HUES64 (cell line): ENCODE measurements at regions not wholly inside any gene's neighbourhood (a gene's known extent, or its start where the extent isn't known, plus 50 kb on each side); places are given as distances from the start of the nearest gene placed in this dataset.

Experiments
- H3K27ac ChIP-seq: 2 replicates; pipeline ENCODE4 v1.7.0; 2013; ENCODE audit warnings: low read depth, low read length, inconsistent platforms
- H3K27me3 ChIP-seq: 2 replicates; pipeline ENCODE4 v1.6.1; 2013; ENCODE audit warnings: mild to moderate bottlenecking, low read length; ENCODE audit not compliant: insufficient read depth
- H3K36me3 ChIP-seq: 2 replicates; pipeline ENCODE4 v1.6.1; 2013; ENCODE audit warnings: mild to moderate bottlenecking, low read length; ENCODE audit not compliant: insufficient read depth
- H3K4me1 ChIP-seq: 2 replicates; pipeline ENCODE4 v1.6.1; 2013; ENCODE audit warnings: mild to moderate bottlenecking, low read length, moderate library complexity; ENCODE audit not compliant: insufficient read depth
- H3K4me3 ChIP-seq: 2 replicates; pipeline ENCODE4 v1.5.1; 2013; ENCODE audit warnings: mild to moderate bottlenecking, low read length, moderate library complexity
- H3K9ac ChIP-seq: 2 replicates; pipeline ENCODE4 v1.6.1; 2013; ENCODE audit warnings: mild to moderate bottlenecking, low read depth, low read length
- H3K9me3 ChIP-seq: 2 replicates; pipeline ENCODE4 v1.6.1; 2013; ENCODE audit warnings: low read depth, low read length; ENCODE audit not compliant: insufficient read depth
- WGBS: fragments of 150-250, 120-280 bp; methylation state at CpG from one replicate; pipeline ENCODE4 v1.1.7; 2013; ENCODE audit warnings: missing lambda C conversion rate; 5-methylcytosine and 5-hydroxymethylcytosine counted together

DNA sequence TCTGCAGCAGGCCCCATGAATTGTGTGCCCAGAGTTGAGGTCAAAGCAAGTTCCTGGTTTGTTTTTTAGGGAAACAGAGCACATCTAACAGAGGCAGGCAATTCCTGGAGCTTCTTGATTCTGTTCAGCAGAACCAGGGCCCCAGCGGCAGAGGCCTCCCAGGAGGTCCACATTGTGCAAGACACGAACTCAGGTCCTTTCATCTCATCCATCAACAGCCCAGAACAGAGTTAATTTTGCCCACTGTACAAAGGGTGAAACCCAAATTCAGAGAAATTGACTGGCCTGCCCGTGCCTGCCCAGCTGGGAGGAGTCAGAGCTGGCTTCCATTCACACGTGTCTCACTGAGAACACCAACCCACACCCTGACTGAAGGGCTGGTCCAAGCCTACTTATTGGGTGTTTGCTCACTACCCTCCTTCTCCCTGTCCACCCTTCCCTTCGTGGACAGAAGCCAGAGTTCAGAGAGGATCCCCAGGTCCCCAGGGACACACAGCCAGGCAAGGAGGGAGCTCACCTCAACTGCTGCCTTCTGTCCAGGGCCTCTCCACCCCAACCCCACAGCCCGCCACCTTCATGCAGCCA, 607.1 kb downstream of the TBC1D22A start:
- Histone ChIP-seq H3K36me3 (no peaks in the 10 kb centered on the region), H3K27ac (no peak overlapping the region), H3K4me3 (no peak overlapping the region), H3K4me1 (no peaks in the 10 kb centered on the region), H3K9me3 (peaks cover 97% of the 10 kb centered on the region), H3K9ac (no peak overlapping the region), H3K27me3 (no peaks in the 10 kb centered on the region)
- WGBS = 51% methylated on average over 6 of the region's 6 CpGs

DNA sequence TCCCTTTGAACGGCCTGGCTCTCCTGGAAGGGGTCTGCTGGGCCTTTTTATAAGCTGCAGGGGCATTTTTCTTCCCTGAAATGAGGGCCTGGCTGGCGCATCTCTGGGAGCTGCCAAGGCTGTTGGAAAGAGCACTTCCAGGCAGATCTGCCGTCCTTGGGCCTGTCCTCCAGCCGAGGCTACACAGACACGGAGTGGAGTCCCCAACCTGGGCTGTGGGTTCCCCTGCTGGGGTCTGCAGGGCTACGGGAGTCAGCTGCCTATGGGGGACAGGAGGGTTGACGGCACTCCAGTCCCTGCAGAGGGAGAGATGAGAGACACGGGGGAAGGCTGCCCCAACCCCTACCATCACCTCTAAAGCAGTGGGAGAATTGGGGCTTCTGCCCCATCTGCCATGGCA, 606.6 kb downstream of the TBC1D22A start:
- H3K9ac ChIP-seq = no peak overlapping the region
- 76% methylated on average over 7 of the region's 8 CpGs for WGBS
- H3K4me3 ChIP-seq = no peak overlapping the region
- no peaks in the 10 kb centered on the region for H3K4me1 ChIP-seq
- peaks cover 97% of the 10 kb centered on the region for H3K9me3 ChIP-seq
- H3K36me3 ChIP-seq = no peaks in the 10 kb centered on the region
- no peak overlapping the region for H3K27ac ChIP-seq
- no peaks in the 10 kb centered on the region for H3K27me3 ChIP-seq

DNA sequence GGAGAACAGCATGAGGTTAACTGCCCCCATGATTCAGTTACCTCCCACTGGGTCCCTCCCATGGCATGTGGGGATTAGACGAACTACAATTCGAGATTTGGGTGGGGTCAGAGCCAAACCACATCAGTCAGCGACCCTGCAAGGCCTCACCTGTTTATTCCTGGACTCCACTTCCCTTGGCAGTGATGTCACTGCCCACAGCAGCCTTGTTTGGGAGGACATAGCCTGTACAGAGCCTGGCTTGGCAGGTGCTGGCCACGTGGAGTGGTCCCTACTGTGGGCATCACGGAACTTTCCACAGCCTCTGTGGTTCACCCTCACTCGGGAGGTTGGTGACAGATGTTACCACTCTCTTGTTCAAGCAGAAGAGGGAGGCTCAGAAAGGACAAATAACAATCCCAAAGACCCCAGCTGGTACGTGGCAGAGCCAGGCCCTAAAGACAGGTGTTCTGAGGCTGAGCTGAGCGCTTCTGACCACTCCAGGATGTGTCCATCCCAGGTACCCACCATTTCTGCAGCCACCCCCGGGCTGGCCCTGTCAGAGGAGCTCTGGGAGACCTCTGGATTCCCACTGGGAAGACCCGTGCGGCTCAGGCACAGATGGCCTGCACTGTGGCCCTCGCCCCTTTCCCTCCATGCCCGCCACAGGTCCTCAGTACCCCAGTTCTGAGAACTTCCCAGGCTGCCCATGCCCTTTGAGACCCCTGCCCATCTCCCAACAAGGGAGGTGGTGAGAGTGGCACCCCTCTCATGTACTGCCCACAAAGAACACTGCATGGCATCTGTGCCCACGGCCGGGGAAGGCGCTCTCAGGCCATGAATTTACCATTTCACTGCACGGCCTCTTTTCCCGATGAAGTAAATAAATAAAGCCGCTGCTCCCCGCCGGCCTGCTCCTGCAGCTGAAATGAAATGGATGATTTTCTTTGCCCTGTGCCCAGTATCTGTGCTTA, 605.8 kb downstream of the TBC1D22A start:
- 76% methylated on average over 21 of the region's 21 CpGs for WGBS
- peaks cover 98% of the 10 kb centered on the region for H3K9me3 ChIP-seq
- H3K36me3 ChIP-seq = no peaks in the 10 kb centered on the region
- H3K27ac ChIP-seq = no peak overlapping the region
- no peak overlapping the region for H3K4me3 ChIP-seq
- no peaks in the 10 kb centered on the region for H3K4me1 ChIP-seq
- H3K27me3 ChIP-seq = no peaks in the 10 kb centered on the region
- H3K9ac ChIP-seq = no peak overlapping the region

DNA sequence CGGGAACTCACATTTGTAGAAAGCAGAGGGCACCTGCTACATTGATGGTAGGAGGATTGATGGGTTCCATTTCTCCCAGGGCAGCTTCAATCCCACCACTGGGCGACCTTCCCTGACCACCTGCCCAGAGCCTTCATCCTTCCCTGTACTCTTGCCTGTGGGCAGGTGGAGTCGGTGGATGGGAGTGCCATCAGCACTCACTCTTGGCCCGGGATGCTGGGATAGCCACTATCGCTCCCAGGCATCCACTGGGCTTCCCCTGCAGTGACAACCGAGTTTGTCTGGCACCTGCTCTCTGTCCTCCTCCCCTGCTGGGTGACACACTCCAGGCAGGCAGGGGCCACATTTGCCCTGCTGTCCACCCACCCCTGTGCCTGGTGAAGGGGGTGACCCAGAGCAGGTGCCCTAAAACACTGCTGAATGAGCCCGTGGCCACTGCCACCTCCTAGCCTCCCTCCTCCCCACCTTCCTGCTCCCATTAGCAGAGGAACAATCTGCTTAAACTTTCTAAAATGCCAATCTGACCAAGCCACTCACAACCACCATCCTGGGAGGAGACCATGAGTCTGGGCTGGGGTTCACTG, 604.7 kb downstream of the TBC1D22A start:
- H3K4me3 ChIP-seq = no peak overlapping the region
- H3K27ac ChIP-seq = no peak overlapping the region
- WGBS = 61% methylated on average over 7 of the region's 7 CpGs
- H3K9me3 ChIP-seq = peaks cover 98% of the 10 kb centered on the region
- no peak overlapping the region for H3K9ac ChIP-seq
- H3K4me1 ChIP-seq = no peaks in the 10 kb centered on the region
- H3K36me3 ChIP-seq = no peaks in the 10 kb centered on the region
- H3K27me3 ChIP-seq = no peaks in the 10 kb centered on the region

DNA sequence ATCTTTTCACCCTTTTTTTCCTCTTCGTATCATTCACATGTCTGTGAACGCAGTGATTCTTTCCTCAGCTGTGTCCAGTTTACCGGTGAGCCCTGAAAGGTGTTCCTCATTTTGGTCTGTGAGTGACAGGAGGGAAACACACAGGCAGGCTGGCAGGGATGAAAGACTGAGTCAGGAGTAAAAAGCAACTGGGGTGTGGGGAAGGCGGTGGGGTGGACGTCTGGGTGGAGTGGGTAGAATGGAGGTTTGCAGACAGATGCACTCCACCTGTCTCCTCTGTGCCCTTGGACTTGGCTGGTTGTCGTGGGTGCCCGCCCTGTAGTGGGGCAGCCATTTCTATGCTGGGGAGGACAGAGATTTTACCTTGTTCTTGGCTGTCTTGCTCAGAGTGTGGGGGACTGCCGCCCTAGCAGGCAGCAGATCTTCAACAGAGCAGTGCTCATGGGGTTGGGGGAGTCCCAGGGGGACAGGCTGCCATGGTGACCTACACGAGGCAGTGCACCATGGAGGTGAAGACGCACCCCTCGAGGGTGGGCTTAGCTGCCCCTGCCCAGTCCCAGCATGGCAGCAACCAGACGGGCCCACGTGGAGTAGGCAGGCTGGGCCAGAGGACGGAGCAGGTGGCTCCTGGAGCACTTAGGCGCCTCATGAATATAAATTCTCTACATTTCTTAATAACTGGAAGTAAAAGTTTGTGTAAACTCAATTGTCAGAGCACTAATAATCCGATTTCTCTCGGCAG, 603.7 kb downstream of the TBC1D22A start:
- no peak overlapping the region for H3K27ac ChIP-seq
- WGBS = 82% methylated on average over 16 of the region's 17 CpGs
- peaks cover 98% of the 10 kb centered on the region for H3K9me3 ChIP-seq
- no peaks in the 10 kb centered on the region for H3K36me3 ChIP-seq
- no peak overlapping the region for H3K9ac ChIP-seq
- H3K27me3 ChIP-seq = no peaks in the 10 kb centered on the region
- H3K4me3 ChIP-seq = no peak overlapping the region
- no peaks in the 10 kb centered on the region for H3K4me1 ChIP-seq

DNA sequence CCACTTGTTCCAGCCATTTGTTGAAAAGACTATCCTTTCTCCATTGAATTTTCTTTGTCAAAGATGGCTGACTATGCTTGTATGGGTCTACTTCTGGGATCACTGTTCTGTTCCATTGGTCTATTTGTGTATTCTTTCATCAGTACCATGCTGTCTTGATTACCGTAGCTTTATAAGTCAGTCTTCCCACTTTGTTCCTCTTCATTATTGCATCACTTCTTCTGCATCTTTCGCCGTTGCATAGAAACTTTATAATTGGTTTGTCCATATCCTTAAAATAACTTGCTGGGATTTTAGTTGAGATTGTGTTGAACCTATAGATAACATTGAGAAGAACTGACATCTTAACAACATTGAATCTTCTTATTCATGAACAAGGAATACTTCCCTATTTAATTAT, 598.8 kb downstream of the TBC1D22A start:
- Histone ChIP-seq H3K27me3 (no peaks in the 10 kb centered on the region), H3K4me3 (no peak overlapping the region), H3K27ac (no peak overlapping the region), H3K36me3 (no peaks in the 10 kb centered on the region), H3K9me3 (peaks cover 97% of the 10 kb centered on the region), H3K4me1 (no peaks in the 10 kb centered on the region), H3K9ac (no peak overlapping the region)
- 90% methylated on average over 3 of the region's 3 CpGs for WGBS

DNA sequence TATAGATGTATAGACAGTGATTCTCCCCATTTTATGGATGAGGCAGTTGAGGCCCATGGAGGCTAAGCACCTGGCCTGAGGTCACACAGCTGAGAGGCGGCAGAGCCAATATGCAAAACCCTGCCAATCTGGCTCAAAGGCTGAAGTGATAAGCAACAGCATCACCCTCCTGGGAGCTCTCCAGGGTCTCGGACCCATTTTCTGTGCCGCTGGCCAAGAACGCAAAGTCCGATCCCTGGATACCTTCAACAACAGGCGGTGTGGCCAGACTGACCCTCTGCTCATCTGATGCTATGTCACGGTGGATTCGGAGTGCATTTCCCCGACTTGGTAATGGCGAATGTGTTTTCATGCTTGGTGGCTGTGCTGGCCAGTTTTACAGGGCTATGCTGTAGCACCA, 595.0 kb downstream of the TBC1D22A start:
- Histone ChIP-seq H3K27me3 (no peaks in the 10 kb centered on the region), H3K4me1 (no peaks in the 10 kb centered on the region), H3K27ac (no peak overlapping the region), H3K9ac (no peak overlapping the region), H3K4me3 (no peak overlapping the region), H3K9me3 (peaks cover 97% of the 10 kb centered on the region), H3K36me3 (no peaks in the 10 kb centered on the region)
- 90% methylated on average over 10 of the region's 10 CpGs for WGBS

DNA sequence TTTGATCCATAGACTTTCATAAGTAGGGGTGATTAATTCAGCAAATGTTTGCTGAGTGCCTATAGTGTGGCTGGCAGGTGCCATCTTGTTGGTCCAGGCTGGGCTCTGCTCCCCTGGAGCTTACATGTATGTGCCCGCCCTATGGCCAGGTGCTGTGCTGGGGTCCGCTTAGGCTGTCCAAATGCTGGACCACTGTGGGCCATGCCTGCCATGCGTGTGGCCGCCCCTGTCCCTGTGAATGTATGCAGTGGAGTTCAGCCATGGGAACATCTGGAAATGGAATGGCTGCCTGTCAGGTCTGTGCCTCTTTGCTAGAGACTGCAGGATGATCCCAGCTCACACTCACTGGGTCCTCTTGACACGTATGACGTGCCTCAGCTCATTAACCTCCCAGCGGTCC, 594.6 kb downstream of the TBC1D22A start:
- no peak overlapping the region for H3K9ac ChIP-seq
- H3K9me3 ChIP-seq = peaks cover 97% of the 10 kb centered on the region
- no peak overlapping the region for H3K27ac ChIP-seq
- no peaks in the 10 kb centered on the region for H3K27me3 ChIP-seq
- H3K4me1 ChIP-seq = no peaks in the 10 kb centered on the region
- no peaks in the 10 kb centered on the region for H3K36me3 ChIP-seq
- 89% methylated on average over 7 of the region's 7 CpGs for WGBS
- H3K4me3 ChIP-seq = no peak overlapping the region

DNA sequence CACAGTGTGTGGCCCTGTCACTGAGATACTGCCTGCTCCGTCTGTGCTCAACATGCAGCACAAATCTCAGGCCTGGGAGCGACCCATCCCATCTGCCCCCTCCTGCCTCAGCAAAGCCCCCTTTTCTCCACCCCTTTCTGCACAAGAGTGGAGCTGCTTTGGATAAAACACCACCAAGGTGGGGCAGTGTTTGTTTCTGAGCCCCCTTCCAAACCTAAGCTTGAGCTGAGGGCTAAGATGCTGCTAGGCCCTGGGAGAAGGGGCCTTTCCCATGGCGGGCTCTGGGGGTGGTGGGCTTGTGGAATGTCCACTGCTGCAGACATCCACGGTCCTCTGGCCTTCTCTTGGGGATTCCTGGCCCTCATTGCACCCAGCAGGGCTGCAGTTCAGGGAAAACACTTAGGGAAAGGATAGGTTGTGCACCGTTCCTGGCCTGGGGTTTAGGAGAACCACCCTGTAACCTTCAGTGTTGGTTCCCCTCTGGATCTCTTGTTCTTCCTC, 594.1 kb downstream of the TBC1D22A start:
- Histone ChIP-seq H3K9ac (no peak overlapping the region), H3K4me3 (no peak overlapping the region), H3K4me1 (no peaks in the 10 kb centered on the region), H3K27me3 (no peaks in the 10 kb centered on the region), H3K27ac (no peak overlapping the region), H3K9me3 (peaks cover 98% of the 10 kb centered on the region), H3K36me3 (no peaks in the 10 kb centered on the region)
- WGBS = 57% methylated on average over 5 of the region's 5 CpGs

DNA sequence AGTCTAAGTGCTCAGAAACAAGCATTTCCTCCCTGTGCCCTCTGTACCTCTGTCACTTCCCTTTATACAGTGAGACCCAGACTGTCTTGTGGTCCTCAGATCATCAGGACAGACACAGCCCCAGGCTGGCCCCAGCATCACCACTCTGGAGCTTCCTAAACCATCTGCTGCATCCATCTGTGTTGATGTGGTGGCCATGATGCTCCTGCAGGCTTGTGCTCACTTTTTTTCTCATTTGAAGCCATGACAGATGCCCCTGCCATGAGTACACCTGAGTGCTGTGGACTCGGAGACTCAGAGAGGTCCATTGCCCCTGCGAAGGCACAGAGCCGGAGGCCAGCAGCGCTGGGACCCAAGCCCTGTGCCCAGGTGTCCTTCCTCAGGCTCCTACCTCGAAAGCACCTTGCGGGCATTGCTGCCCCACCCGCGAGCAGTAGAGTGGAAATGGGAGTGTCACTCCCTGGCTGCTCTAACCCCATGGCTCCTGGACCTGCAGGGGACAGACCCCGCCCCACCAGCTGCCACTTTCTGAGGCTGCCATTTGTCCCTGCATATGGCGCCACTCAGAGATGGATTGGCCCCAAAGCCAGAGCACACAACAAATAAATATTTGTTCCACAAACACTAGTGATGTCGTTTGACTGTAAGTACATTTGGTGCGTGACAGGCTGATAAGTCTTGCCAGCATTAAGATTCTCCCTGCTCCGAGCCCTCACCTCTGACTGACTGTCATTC, 593.5 kb downstream of the TBC1D22A start:
- Histone ChIP-seq H3K4me3 (no peak overlapping the region), H3K4me1 (no peaks in the 10 kb centered on the region), H3K36me3 (no peaks in the 10 kb centered on the region), H3K9ac (no peak overlapping the region), H3K9me3 (peaks cover 96% of the 10 kb centered on the region), H3K27ac (no peak overlapping the region), H3K27me3 (no peaks in the 10 kb centered on the region)
- 91% methylated on average over 13 of the region's 13 CpGs for WGBS
